ENCODE measurements at regions not wholly inside any gene's neighbourhood (a gene's known extent, or its start where the extent isn't known, plus 50 kb on each side); places are given as distances from the start of the nearest gene placed in this dataset.

DNA sequence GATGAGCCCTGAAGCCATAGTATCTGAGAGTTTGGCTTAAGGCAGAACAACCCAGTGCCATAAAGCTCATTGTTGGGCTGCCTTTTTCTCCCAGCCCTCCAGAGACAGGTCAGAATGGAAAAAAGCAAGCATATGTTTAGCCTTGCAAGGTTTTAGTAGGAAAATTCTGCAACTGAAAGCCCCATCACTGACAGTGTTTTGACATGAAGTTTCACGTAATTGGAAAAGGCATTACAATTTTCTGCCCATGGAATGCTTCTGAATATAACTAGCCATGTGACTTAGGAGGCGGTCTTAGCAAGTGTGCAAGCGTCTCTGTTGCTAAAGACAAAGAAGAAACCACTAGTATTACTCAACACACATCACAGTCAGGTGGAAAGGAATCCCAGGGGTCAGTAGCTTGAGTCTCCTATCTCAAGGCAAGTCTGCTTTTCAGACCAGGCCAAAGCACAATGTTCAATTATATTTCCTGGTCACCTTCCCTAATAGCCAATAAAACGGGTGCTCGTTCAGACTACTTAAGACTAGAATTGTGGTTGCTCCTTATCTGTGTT, 117.6 kb downstream of the CARTPT start:
- no peak overlapping the region for H3K27ac ChIP-seq
- TF ChIP-seq, protein P1, sequence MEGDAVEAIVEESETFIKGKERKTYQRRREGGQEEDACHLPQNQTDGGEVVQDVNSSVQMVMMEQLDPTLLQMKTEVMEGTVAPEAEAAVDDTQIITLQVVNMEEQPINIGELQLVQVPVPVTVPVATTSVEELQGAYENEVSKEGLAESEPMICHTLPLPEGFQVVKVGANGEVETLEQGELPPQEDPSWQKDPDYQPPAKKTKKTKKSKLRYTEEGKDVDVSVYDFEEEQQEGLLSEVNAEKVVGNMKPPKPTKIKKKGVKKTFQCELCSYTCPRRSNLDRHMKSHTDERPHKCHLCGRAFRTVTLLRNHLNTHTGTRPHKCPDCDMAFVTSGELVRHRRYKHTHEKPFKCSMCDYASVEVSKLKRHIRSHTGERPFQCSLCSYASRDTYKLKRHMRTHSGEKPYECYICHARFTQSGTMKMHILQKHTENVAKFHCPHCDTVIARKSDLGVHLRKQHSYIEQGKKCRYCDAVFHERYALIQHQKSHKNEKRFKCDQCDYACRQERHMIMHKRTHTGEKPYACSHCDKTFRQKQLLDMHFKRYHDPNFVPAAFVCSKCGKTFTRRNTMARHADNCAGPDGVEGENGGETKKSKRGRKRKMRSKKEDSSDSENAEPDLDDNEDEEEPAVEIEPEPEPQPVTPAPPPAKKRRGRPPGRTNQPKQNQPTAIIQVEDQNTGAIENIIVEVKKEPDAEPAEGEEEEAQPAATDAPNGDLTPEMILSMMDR (IDR thresholded peaks at IDR 0.05) = no peak
- TF ChIP-seq POLR2A (IDR thresholded peaks at IDR 0.05) = no peak
- no peaks in the 10 kb centered on the region for H3K9me3 ChIP-seq
- H3K36me3 ChIP-seq = no peaks in the 10 kb centered on the region
- intact Hi-C loops (cut with DNase I) = no loop called here
- 80 to 86% methylated on average over 5 of the region's 5 CpGs for WGBS, 2 donors
- H3K27me3 ChIP-seq = no peaks in the 10 kb centered on the region
- no peak for DNase-seq
- H3K4me3 ChIP-seq (replicated peaks in 1 of 3) = no peak overlapping the region
- H3K4me1 ChIP-seq = no peaks in the 10 kb centered on the region

- no peak for DNase-seq
- intact Hi-C loops (cut with DNase I) = no loop called here
- WGBS, 2 donors = 93 to 98% methylated on average over 4 of the region's 4 CpGs
- TF ChIP-seq POLR2A (IDR thresholded peaks at IDR 0.05) = no peak
- TF ChIP-seq, protein P1 (IDR thresholded peaks at IDR 0.05) = no peak
- H3K27me3 ChIP-seq = no peaks in the 10 kb centered on the region
- H3K4me3 ChIP-seq (replicated peaks in 1 of 3) = no peak overlapping the region
- no peaks in the 10 kb centered on the region for H3K9me3 ChIP-seq
- no peaks in the 10 kb centered on the region for H3K36me3 ChIP-seq
- no peak overlapping the region for H3K27ac ChIP-seq
- H3K4me1 ChIP-seq = no peaks in the 10 kb centered on the region
Measured at GRCh38 chr5:71838286-71838685, 119.2 kb downstream of the CARTPT start.

DNA sequence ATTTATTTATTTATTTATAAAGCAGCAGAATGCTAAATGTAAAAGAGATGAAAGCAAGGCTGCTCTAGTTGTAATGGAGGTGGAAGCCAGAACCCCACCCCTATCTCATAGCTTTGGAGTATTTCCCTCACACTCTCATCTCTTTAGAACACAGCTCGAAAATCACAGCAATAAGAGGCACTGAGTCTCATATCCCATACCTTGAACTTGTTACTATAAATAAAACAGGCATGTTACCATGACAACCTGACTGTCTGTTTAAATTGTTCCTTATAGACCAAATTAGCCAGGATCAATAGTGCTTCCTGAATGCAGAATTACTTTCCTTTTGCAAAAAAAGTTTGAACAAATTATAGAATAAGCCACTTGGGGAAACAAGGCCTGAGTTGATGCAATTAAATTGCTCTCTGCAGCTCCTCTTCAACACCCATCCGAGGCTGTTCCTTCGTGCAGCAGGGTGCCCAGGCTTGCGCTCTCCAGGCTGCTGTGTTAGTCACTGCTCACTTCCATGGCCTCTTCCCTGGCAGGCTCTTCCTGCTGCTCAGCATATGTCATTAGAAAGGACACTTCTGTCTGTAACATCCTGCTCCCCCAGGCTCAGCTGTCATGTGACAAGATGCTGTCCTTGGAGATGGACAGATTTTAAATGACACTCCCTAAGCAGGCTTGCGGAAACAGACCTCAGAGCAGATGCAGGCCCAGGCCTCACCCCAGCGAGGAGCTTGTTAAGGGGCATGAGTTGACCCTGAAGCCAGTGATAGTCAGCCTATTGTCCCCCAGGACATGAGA, 120.2 kb downstream of the CARTPT start:
- H3K9me3 ChIP-seq = no peaks in the 10 kb centered on the region
- no peak overlapping the region for H3K27ac ChIP-seq
- intact Hi-C loops (cut with DNase I) = no loop called here
- DNase-seq = no peak
- H3K36me3 ChIP-seq = no peaks in the 10 kb centered on the region
- TF ChIP-seq POLR2A (IDR thresholded peaks at IDR 0.05) = no peak
- TF ChIP-seq, protein P1 (IDR thresholded peaks at IDR 0.05) = no peak
- no peak overlapping the region for H3K4me3 ChIP-seq (replicated peaks in 1 of 3)
- H3K27me3 ChIP-seq = no peaks in the 10 kb centered on the region
- H3K4me1 ChIP-seq = no peaks in the 10 kb centered on the region
- WGBS, 2 donors = 74 to 78% methylated on average over 6 of the region's 6 CpGs

DNA sequence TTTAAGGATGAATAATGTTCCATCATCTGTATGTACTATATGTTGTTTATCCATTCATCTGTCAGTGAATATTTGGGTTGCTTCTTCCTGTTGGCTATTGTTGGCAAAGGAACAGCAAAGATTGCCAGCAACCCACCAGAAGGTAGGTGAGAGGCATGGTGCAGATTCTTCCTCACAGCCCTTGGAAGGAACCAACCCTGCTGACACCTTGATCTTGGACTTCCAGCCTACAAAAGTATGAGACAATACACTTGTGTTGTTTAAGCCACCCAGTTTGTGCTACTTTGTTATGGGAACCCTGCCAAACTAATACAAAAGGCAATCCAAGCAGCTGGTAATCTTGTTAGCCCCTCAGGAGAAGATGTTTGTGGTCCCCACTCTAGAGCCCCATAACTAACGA, 122.0 kb downstream of the CARTPT start:
- Histone ChIP-seq H3K36me3 (no peaks in the 10 kb centered on the region), H3K27me3 (no peaks in the 10 kb centered on the region), H3K27ac (no peak overlapping the region), H3K9me3 (no peaks in the 10 kb centered on the region), H3K4me3 (replicated peaks in 1 of 3) (no peak overlapping the region), H3K4me1 (no peaks in the 10 kb centered on the region)
- 86 to 91% methylated on average over 1 of the region's 1 CpG for WGBS, 2 donors
- DNase-seq = no peak
- TF ChIP-seq, protein P1 (IDR thresholded peaks at IDR 0.05) = no peak
- TF ChIP-seq POLR2A (IDR thresholded peaks at IDR 0.05) = no peak
- intact Hi-C loops (cut with DNase I) = no loop called here

DNA sequence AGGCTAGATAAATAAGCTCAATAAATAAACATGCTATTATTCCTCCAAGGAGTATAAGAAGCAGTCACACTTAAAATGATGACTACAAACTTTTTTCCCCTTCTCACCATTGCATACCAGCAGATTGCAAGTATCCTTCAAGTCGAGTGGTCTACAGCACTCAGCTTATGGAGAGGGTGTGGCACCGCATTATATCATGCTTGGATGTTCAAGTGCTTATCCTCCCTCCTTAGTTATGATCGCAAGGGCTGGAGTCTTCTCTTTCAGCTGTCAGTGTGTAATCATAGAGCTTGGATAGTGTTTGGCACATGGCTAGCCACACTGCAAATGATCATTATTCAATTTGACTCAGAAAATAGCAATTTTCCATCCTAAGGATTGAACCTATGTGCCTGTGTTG, 124.0 kb downstream of the CARTPT start:
- Histone ChIP-seq H3K27ac (no peak overlapping the region), H3K9me3 (no peaks in the 10 kb centered on the region), H3K4me3 (replicated peaks in 1 of 3) (no peak overlapping the region), H3K36me3 (no peaks in the 10 kb centered on the region), H3K4me1 (no peaks in the 10 kb centered on the region), H3K27me3 (no peaks in the 10 kb centered on the region)
- WGBS, 2 donors = 46 to 51% methylated on average over 3 of the region's 3 CpGs
- TF ChIP-seq, protein P1 (IDR thresholded peaks at IDR 0.05) = no peak
- no peak for TF ChIP-seq POLR2A (IDR thresholded peaks at IDR 0.05)
- intact Hi-C loops (cut with DNase I) = no loop called here
- no peak for DNase-seq

All from thyroid gland (tissue), 4 donors.